ENCODE measurements at regions not wholly inside any gene's neighbourhood (a gene's known extent, or its start where the extent isn't known, plus 50 kb on each side); places are given as distances from the start of the nearest gene placed in this dataset.

DNA sequence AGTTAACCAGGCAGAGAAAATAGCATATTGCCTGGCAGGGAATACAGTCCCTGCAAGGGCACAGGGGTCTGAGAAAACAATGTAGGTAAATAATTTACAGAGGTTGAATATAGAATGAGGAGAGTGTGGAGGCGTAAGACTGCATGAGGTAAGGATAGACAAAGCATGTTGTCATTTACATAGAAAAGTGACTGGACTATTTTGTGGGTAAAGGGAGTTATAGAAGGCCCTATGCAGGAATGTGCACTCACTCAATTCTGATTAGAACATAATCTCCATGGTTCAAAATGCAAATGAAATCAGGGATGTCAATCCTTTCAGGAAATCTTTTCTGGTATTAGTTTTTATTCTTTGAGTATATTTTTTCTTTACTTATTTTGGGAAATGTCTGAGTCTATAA, 285.7 kb upstream of the SALL1 start:
- Histone ChIP-seq H3K4me1 (ENCODE audit: low read length) (no peaks in the 10 kb centered on the region), H3K9me2 (replicated peaks; ENCODE audit: insufficient read depth, low read length) (no peaks in the 10 kb centered on the region), H3K36me3 (ENCODE audit: insufficient read depth, low read length) (no peaks in the 10 kb centered on the region), H3K9me3 (ENCODE audit: low read length) (no peaks in the 10 kb centered on the region), H2AFZ (ENCODE audit: low read length) (no peak overlapping the region), H3K27me3 (ENCODE audit: low read length) (no peaks in the 10 kb centered on the region), H3K27ac (ENCODE audit: low read length) (no peak overlapping the region), H3K79me2 (ENCODE audit: low read length) (no peaks in the 10 kb centered on the region), H3K4me2 (ENCODE audit: low read depth, low read length, poor library complexity, severe bottlenecking) (no peak overlapping the region), H3K4me3 (ENCODE audit: low read length) (no peak overlapping the region), H4K20me1 (ENCODE audit: insufficient read depth, low read depth, low read length) (no peaks in the 10 kb centered on the region), H3K9ac (ENCODE audit: low read length) (no peak overlapping the region)
- DNase-seq, result no peak

GRCh38 chr16:51434567-51435198, 283.6 kb upstream of the SALL1 start:
- Histone ChIP-seq H3K4me3 (ENCODE audit: low read length) (no peak overlapping the region), H3K36me3 (ENCODE audit: insufficient read depth, low read length) (no peaks in the 10 kb centered on the region), H3K9me2 (replicated peaks; ENCODE audit: insufficient read depth, low read length) (no peaks in the 10 kb centered on the region)

DNA sequence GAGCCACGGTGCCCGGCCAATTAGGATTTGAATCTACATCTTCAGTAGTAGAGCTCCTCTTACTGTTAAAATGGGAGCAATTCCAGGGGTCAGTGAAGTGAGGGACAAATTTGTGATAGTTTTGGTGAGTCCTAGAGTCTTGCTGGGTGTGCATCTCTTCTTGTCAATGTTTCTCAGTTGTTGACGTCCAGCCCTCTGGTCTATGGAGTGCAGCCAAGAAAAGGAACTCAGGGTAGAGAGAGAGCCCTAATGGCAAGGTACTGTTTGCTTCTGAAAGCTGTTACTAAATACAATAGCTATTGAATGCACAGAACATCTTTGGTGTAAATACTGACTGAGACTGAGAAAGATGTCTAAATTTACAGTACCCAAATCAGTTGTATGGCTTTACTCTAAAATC, 282.5 kb upstream of the SALL1 start:
- no peaks in the 10 kb centered on the region for H3K27me3 ChIP-seq (ENCODE audit: low read length)
- H3K9me2 ChIP-seq (replicated peaks; ENCODE audit: insufficient read depth, low read length), result no peaks in the 10 kb centered on the region
- H2AFZ ChIP-seq (ENCODE audit: low read length), result no peak overlapping the region
- no peak overlapping the region for H3K27ac ChIP-seq (ENCODE audit: low read length)
- no peaks in the 10 kb centered on the region for H3K36me3 ChIP-seq (ENCODE audit: insufficient read depth, low read length)
- no peak overlapping the region for H3K9ac ChIP-seq (ENCODE audit: low read length)
- no peaks in the 10 kb centered on the region for H3K79me2 ChIP-seq (ENCODE audit: low read length)
- H3K4me2 ChIP-seq (ENCODE audit: low read depth, low read length, poor library complexity, severe bottlenecking), result no peak overlapping the region
- no peak for DNase-seq
- no peak overlapping the region for H3K4me3 ChIP-seq (ENCODE audit: low read length)
- H4K20me1 ChIP-seq (ENCODE audit: insufficient read depth, low read depth, low read length), result no peaks in the 10 kb centered on the region
- no peaks in the 10 kb centered on the region for H3K4me1 ChIP-seq (ENCODE audit: low read length)
- no peaks in the 10 kb centered on the region for H3K9me3 ChIP-seq (ENCODE audit: low read length)

More at GRCh38 chr16:51434567-51435198, 283.6 kb upstream of the SALL1 start:
- Histone ChIP-seq H3K79me2 (ENCODE audit: low read length) (no peaks in the 10 kb centered on the region), H3K9me3 (ENCODE audit: low read length) (no peaks in the 10 kb centered on the region), H3K4me2 (ENCODE audit: low read depth, low read length, poor library complexity, severe bottlenecking) (no peak overlapping the region), H2AFZ (ENCODE audit: low read length) (no peak overlapping the region), H3K27ac (ENCODE audit: low read length) (no peak overlapping the region), H4K20me1 (ENCODE audit: insufficient read depth, low read depth, low read length) (no peaks in the 10 kb centered on the region), H3K27me3 (ENCODE audit: low read length) (no peaks in the 10 kb centered on the region), H3K4me1 (ENCODE audit: low read length) (no peaks in the 10 kb centered on the region), H3K9ac (ENCODE audit: low read length) (no peak overlapping the region)
- no peak for DNase-seq

DNA sequence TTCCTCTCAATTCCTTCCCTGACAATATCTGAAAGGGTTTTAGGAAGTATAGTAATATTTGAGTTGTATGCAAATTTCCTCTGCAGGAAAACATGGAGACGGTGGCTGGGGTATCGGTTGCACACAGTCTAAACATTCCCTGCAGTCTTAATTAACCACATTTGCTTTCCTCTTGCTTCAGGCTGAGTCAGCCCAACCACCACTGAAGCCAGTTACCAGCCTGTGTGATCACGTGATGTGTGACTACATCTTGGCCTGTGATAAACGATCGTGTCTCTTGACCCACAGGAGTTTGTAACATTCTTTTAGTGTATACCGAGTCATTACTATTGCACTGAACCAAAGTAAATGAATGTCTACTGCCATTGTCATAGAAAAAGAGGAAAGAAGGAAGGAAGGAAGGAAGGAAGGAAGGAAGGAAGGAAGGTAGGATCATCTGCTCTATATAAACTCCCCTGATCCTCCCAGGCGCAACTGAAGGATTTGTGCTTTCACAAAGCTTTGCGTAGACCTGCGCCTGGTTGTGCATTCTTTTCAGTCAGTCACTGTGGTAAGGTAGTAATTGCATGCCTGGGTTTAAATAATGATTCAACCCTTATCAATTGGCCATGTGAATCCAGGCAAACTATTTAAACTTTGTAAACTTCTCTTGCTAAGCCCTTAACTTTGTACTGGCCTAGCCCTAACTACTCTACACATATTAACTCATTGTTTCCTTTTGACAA, 280.6 kb upstream of the SALL1 start:
- no peaks in the 10 kb centered on the region for H3K36me3 ChIP-seq (ENCODE audit: insufficient read depth, low read length)
- H2AFZ ChIP-seq (ENCODE audit: low read length), result no peak overlapping the region
- no peaks in the 10 kb centered on the region for H3K4me1 ChIP-seq (ENCODE audit: low read length)
- H3K9me2 ChIP-seq (replicated peaks; ENCODE audit: insufficient read depth, low read length), result no peaks in the 10 kb centered on the region
- H3K79me2 ChIP-seq (ENCODE audit: low read length), result no peaks in the 10 kb centered on the region
- DNase-seq, result no peak
- no peak overlapping the region for H3K4me3 ChIP-seq (ENCODE audit: low read length)
- no peaks in the 10 kb centered on the region for H3K27me3 ChIP-seq (ENCODE audit: low read length)
- no peaks in the 10 kb centered on the region for H3K9me3 ChIP-seq (ENCODE audit: low read length)
- no peak overlapping the region for H3K9ac ChIP-seq (ENCODE audit: low read length)
- no peak overlapping the region for H3K27ac ChIP-seq (ENCODE audit: low read length)
- no peaks in the 10 kb centered on the region for H4K20me1 ChIP-seq (ENCODE audit: insufficient read depth, low read depth, low read length)
- no peak overlapping the region for H3K4me2 ChIP-seq (ENCODE audit: low read depth, low read length, poor library complexity, severe bottlenecking)

- Histone ChIP-seq H4K20me1 (ENCODE audit: insufficient read depth, low read depth, low read length) (no peaks in the 10 kb centered on the region), H3K9me3 (ENCODE audit: low read length) (no peaks in the 10 kb centered on the region), H3K4me2 (ENCODE audit: low read depth, low read length, poor library complexity, severe bottlenecking) (no peak overlapping the region), H3K36me3 (ENCODE audit: insufficient read depth, low read length) (no peaks in the 10 kb centered on the region), H3K9ac (ENCODE audit: low read length) (no peak overlapping the region), H3K27me3 (ENCODE audit: low read length) (no peaks in the 10 kb centered on the region), H3K4me3 (ENCODE audit: low read length) (no peak overlapping the region), H2AFZ (ENCODE audit: low read length) (no peak overlapping the region), H3K27ac (ENCODE audit: low read length) (no peak overlapping the region), H3K4me1 (ENCODE audit: low read length) (no peaks in the 10 kb centered on the region), H3K9me2 (replicated peaks; ENCODE audit: insufficient read depth, low read length) (no peaks in the 10 kb centered on the region), H3K79me2 (ENCODE audit: low read length) (no peaks in the 10 kb centered on the region)
- no peak for DNase-seq
Measured at GRCh38 chr16:51430716-51431369, 279.8 kb upstream of the SALL1 start.

DNA sequence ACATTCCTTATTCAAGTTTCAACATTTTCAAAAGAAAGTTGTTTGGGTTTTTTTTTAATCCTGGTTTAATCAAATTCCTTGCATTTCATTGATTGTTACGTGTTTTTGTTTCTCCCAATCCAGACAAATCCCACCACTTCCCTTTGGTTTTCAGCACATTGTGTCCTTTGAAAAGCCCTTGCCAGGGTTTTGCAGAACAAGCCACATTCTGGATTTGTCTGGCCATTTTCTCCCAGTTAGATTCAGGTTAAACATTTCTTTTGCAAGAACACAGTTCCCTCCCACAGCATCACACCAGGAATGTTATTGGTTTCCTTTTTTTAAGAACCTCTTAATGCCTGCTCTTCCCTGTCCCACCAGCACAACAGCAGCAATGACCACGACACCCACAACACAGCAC, 278.0 kb upstream of the SALL1 start:
- DNase-seq, result no peak
- no peak overlapping the region for H3K4me2 ChIP-seq (ENCODE audit: low read depth, low read length, poor library complexity, severe bottlenecking)
- no peaks in the 10 kb centered on the region for H3K79me2 ChIP-seq (ENCODE audit: low read length)
- H4K20me1 ChIP-seq (ENCODE audit: insufficient read depth, low read depth, low read length), result no peaks in the 10 kb centered on the region
- H3K4me1 ChIP-seq (ENCODE audit: low read length), result no peaks in the 10 kb centered on the region
- no peaks in the 10 kb centered on the region for H3K9me3 ChIP-seq (ENCODE audit: low read length)
- H3K27ac ChIP-seq (ENCODE audit: low read length), result no peak overlapping the region
- no peak overlapping the region for H2AFZ ChIP-seq (ENCODE audit: low read length)
- H3K9ac ChIP-seq (ENCODE audit: low read length), result no peak overlapping the region
- H3K9me2 ChIP-seq (replicated peaks; ENCODE audit: insufficient read depth, low read length), result no peaks in the 10 kb centered on the region
- H3K4me3 ChIP-seq (ENCODE audit: low read length), result no peak overlapping the region
- no peaks in the 10 kb centered on the region for H3K27me3 ChIP-seq (ENCODE audit: low read length)
- no peaks in the 10 kb centered on the region for H3K36me3 ChIP-seq (ENCODE audit: insufficient read depth, low read length)

DNA sequence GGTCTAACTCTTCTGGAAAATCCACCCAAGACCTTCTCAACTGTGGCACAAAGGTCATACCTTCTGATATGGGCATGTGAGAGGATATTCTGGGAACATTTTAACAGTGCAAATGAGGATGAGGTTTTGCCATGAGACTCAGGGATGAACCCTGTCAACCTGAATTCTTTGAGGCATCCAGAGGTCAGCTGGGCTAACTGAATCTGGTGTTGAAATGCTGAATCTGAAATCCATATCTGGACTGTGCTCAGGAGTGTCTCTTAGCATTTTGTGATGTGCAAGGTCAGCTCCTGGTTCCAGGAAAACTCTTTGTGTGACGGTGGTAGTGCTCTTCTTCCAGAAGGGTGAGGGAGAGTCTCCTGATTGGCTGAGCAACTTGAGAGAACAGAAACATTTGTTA, 276.0 kb upstream of the SALL1 start:
- Histone ChIP-seq H3K27ac (ENCODE audit: low read length) (no peak overlapping the region), H3K4me2 (ENCODE audit: low read depth, low read length, poor library complexity, severe bottlenecking) (no peak overlapping the region), H3K9me2 (replicated peaks; ENCODE audit: insufficient read depth, low read length) (no peaks in the 10 kb centered on the region), H3K36me3 (ENCODE audit: insufficient read depth, low read length) (no peaks in the 10 kb centered on the region), H3K9ac (ENCODE audit: low read length) (no peak overlapping the region), H3K4me3 (ENCODE audit: low read length) (no peak overlapping the region), H3K79me2 (ENCODE audit: low read length) (no peaks in the 10 kb centered on the region), H4K20me1 (ENCODE audit: insufficient read depth, low read depth, low read length) (no peaks in the 10 kb centered on the region), H3K9me3 (ENCODE audit: low read length) (no peaks in the 10 kb centered on the region), H3K4me1 (ENCODE audit: low read length) (no peaks in the 10 kb centered on the region), H3K27me3 (ENCODE audit: low read length) (no peaks in the 10 kb centered on the region), H2AFZ (ENCODE audit: low read length) (no peak overlapping the region)
- DNase-seq, result no peak

DNA sequence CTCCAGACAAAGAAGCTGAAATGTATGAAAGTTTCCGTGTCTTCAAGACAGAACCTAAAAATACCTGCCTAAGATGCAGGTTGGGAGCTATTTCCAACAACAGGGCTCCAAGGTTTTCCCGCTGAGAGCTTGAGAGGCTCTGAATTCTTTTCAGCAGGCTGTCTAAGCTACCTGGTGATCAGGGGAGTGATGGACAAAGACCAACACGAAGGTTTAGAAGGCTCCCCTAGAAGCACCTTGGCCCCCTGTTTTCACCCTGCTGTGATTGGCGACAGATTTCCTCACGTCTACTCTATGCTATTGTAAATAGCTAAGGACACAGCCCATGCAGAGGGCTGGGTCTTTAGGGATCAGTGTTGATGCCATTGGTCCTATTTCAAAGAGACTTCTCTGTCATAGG, 275.2 kb upstream of the SALL1 start:
- Histone ChIP-seq H3K27ac (ENCODE audit: low read length) (no peak overlapping the region), H3K4me3 (ENCODE audit: low read length) (no peak overlapping the region), H2AFZ (ENCODE audit: low read length) (no peak overlapping the region), H3K27me3 (ENCODE audit: low read length) (no peaks in the 10 kb centered on the region), H4K20me1 (ENCODE audit: insufficient read depth, low read depth, low read length) (no peaks in the 10 kb centered on the region), H3K9me3 (ENCODE audit: low read length) (no peaks in the 10 kb centered on the region), H3K9me2 (replicated peaks; ENCODE audit: insufficient read depth, low read length) (no peaks in the 10 kb centered on the region), H3K4me1 (ENCODE audit: low read length) (no peaks in the 10 kb centered on the region), H3K36me3 (ENCODE audit: insufficient read depth, low read length) (no peaks in the 10 kb centered on the region), H3K4me2 (ENCODE audit: low read depth, low read length, poor library complexity, severe bottlenecking) (no peak overlapping the region), H3K9ac (ENCODE audit: low read length) (no peak overlapping the region), H3K79me2 (ENCODE audit: low read length) (no peaks in the 10 kb centered on the region)
- DNase-seq, result no peak

Measured in Karpas-422 (cell line).